ENCODE measurements at regions not wholly inside any gene's neighbourhood (a gene's known extent, or its start where the extent isn't known, plus 50 kb on each side); places are given as distances from the start of the nearest gene placed in this dataset.

DNA sequence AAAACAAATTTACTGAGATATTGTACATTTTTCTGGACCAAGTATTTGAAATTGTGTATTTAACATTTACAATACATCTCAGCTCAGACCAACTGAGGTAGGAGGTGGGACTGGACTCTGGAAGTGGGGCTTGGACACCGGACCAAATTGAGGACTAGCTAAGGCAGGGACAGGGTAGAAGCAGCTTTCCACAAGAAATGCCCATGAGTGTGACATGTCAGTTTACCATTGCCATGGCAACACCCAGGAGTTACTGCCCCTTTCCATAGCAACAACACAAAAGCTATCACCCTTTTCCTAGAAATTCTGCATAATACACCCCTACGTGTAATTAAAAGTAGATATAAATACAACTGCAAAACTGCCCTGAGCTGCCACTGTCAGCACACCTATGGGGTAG lies 191.5 kb upstream of the ASIC2 start:
- 87 to 94% methylated on average over 2 of the region's 2 CpGs for whole genome bisulfite sequencing, 2 donors
- Histone ChIP-seq H3K36me3 (ENCODE audit: control insufficient read depth in 4 of 4, insufficient read depth in 4 of 4, low read length in 4 of 4) (no peaks in the 10 kb centered on the region), H3K4me1 (ENCODE audit: control insufficient read depth in 5 of 5, insufficient read depth in 5 of 5, low read length in 5 of 5) (peaks cover 0 to 4% (median 0%) of the 10 kb centered on the region in 5 donors), H3K27ac (ENCODE audit: low read depth in 1 of 2, low read length in 1 of 2) (no peak overlapping the region), H3K4me3 (no peak overlapping the region), H3K27me3 (ENCODE audit: control insufficient read depth in 3 of 3, insufficient read depth in 3 of 3, low read length in 2 of 3) (peaks cover 0 to 5% (median 0%) of the 10 kb centered on the region in 3 donors), H3K9ac (ENCODE audit: insufficient read depth in 1 of 2, low read length in 2 of 2) (no peak overlapping the region), H3K9me3 (ENCODE audit: control insufficient read depth in 4 of 4, insufficient read depth in 3 of 4, low read length in 3 of 4) (no peaks in the 10 kb centered on the region)
- ATAC-seq (ENCODE audit: insufficient read depth, low FRiP score), result no peak
- TF ChIP-seq CTCF (IDR thresholded peaks at IDR 0.05; ENCODE audit: control extremely low read depth, extremely low read depth), result no peak
- DNase-seq, result no peak

DNA sequence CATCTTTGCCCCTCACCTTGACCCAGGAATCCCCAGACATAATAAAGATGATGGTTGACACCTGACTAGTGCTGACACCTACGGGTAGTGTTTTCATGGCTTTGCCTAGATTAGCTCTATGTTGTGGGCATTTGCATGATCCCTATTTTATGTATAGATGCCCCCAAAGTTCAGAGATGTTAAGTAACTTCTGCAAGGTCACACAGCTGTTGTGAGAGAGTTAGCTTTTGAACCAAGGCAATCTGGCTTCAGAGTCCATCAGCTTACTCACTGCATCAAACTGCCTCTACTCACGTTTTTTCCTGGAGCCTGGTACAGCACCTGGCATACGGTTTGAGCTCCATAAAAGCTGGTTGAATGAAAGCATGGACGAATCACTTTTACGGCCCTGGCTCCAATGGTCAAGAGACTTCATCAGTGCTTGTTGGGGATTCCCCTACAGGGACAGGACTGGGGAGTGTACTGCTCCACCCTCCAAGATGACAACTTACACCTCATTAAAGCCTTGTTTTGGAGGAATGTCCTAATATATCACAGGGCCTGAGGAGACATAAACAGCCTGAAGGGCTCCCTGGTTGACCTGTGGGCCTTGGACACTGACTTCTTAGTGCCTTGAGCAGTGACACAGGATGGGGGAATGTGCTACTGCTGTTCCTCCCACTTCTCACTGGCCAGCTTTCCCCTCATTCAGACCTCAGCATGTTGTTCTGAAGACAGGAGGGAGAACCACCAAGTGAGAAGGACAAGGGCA lies 193.2 kb upstream of the ASIC2 start:
- no peak for TF ChIP-seq CTCF (IDR thresholded peaks at IDR 0.05; ENCODE audit: control extremely low read depth, extremely low read depth)
- H3K4me3 ChIP-seq, result no peak overlapping the region
- H3K9me3 ChIP-seq (ENCODE audit: control insufficient read depth in 4 of 4, insufficient read depth in 3 of 4, low read length in 3 of 4), result no peaks in the 10 kb centered on the region
- WGBS, 2 donors, result 80 to 86% methylated on average over 5 of the region's 5 CpGs
- no peak for DNase-seq
- H3K4me1 ChIP-seq (ENCODE audit: control insufficient read depth in 5 of 5, insufficient read depth in 5 of 5, low read length in 5 of 5), result peaks cover 0 to 6% (median 0%) of the 10 kb centered on the region in 5 donors
- H3K36me3 ChIP-seq (ENCODE audit: control insufficient read depth in 4 of 4, insufficient read depth in 4 of 4, low read length in 4 of 4), result no peaks in the 10 kb centered on the region
- H3K27ac ChIP-seq (ENCODE audit: low read depth in 1 of 2, low read length in 1 of 2), result no peak overlapping the region
- H3K9ac ChIP-seq (ENCODE audit: insufficient read depth in 1 of 2, low read length in 2 of 2), result no peak overlapping the region
- no peaks in the 10 kb centered on the region for H3K27me3 ChIP-seq (ENCODE audit: control insufficient read depth in 3 of 3, insufficient read depth in 3 of 3, low read length in 2 of 3)
- no peak for ATAC-seq (ENCODE audit: insufficient read depth, low FRiP score)

DNA sequence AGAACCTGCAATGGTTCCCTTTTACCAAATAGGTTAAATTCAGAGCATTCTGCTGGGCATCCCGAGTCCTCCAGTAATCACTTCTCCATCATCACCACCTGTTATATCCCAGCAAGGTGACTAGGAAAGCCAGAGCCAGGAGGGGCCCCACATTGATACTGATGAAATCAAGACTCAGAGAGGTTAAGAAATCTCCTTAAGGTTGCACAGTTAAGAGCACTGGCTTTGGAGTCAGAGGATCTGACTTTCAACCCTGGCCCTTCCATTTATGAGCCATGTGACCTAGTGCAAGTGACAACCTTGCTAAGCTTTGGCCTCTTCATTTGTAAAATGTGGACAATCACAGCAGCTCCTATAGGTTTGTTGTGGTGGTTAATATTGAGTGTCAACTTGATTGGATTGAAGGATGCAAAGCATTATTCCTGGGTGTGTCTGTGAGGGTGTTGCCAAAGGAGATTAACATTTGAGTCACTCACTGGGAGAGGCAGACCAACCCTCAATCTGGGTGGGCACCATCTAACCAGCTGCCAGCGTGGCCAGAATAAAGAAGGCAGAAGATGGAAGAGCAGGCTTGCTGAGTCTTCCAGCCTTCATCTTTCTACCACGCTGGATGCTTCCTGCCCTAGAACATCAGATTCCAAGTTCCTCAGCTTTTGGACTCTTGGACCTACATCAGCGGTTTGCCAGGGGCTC lies 194.2 kb upstream of the ASIC2 start:
- Histone ChIP-seq H3K27ac (ENCODE audit: low read depth in 1 of 2, low read length in 1 of 2) (no peak overlapping the region), H3K4me1 (ENCODE audit: control insufficient read depth in 5 of 5, insufficient read depth in 5 of 5, low read length in 5 of 5) (peaks cover 0 to 15% (median 0%) of the 10 kb centered on the region in 5 donors), H3K9me3 (ENCODE audit: control insufficient read depth in 4 of 4, insufficient read depth in 3 of 4, low read length in 3 of 4) (no peaks in the 10 kb centered on the region), H3K9ac (ENCODE audit: insufficient read depth in 1 of 2, low read length in 2 of 2) (no peak overlapping the region), H3K4me3 (no peak overlapping the region), H3K36me3 (ENCODE audit: control insufficient read depth in 4 of 4, insufficient read depth in 4 of 4, low read length in 4 of 4) (no peaks in the 10 kb centered on the region), H3K27me3 (ENCODE audit: control insufficient read depth in 3 of 3, insufficient read depth in 3 of 3, low read length in 2 of 3) (no peaks in the 10 kb centered on the region)
- DNase-seq (no peak), ATAC-seq (ENCODE audit: insufficient read depth, low FRiP score) (no peak)
- WGBS, 2 donors, result 66 to 82% methylated on average over 4 of the region's 4 CpGs
- no peak for TF ChIP-seq CTCF (IDR thresholded peaks at IDR 0.05; ENCODE audit: control extremely low read depth, extremely low read depth)

All from lung (tissue), 11 donors.